ENCODE measurements at regions not wholly inside any gene's neighbourhood (a gene's known extent, or its start where the extent isn't known, plus 50 kb on each side); places are given as distances from the start of the nearest gene placed in this dataset.

GRCh38 chr4:123838474-123838873, 441.9 kb downstream of the SPRY1 start:
- DNase-seq, result no peak
- Histone ChIP-seq H3K9me3 (no peaks in the 10 kb centered on the region), H3K27me3 (no peaks in the 10 kb centered on the region), H3K4me1 (peaks cover 0 to 4% (median 0%) of the 10 kb centered on the region in 4 donors), H3K27ac (no peak overlapping the region), H3K4me3 (no peak overlapping the region), H3K36me3 (no peaks in the 10 kb centered on the region)
- no peak for TF ChIP-seq POLR2A (IDR thresholded peaks at IDR 0.05)
- TF ChIP-seq CTCF (IDR thresholded peaks at IDR 0.05), result no peak
- WGBS, 2 donors, result 13 to 42% methylated on average over 1 of the region's 1 CpG
- ATAC-seq (ENCODE audit: low FRiP score in 2 of 2), result no peak

GRCh38 chr4:123840197-123840596, 443.6 kb downstream of the SPRY1 start:
- peaks cover 0 to 5% (median 0%) of the 10 kb centered on the region in 4 donors for H3K9me3 ChIP-seq
- TF ChIP-seq CTCF (IDR thresholded peaks at IDR 0.05) (no peak), POLR2A (IDR thresholded peaks at IDR 0.05) (no peak), EP300 (IDR thresholded peaks at IDR 0.05) (no peak), POLR2AphosphoS5 (IDR thresholded peaks at IDR 0.05) (no peak)
- H3K4me1 ChIP-seq, result peaks cover 0 to 4% (median 0%) of the 10 kb centered on the region in 4 donors
- H3K4me3 ChIP-seq, result no peak overlapping the region
- H3K27me3 ChIP-seq, result no peaks in the 10 kb centered on the region
- ATAC-seq (ENCODE audit: low FRiP score in 2 of 2), result no peak
- H3K36me3 ChIP-seq, result no peaks in the 10 kb centered on the region
- no peak overlapping the region for H3K27ac ChIP-seq
- DNase-seq, result no peak

GRCh38 chr4:123841447-123842121, 445.0 kb downstream of the SPRY1 start:
- Histone ChIP-seq H3K27ac (no peak overlapping the region), H3K4me1 (peaks cover 0 to under 1% (median 0%) of the 10 kb centered on the region in 4 donors), H3K9me3 (peaks cover 0 to 5% (median 0%) of the 10 kb centered on the region in 4 donors), H3K4me3 (no peak overlapping the region), H3K36me3 (no peaks in the 10 kb centered on the region), H3K27me3 (no peaks in the 10 kb centered on the region)
- TF ChIP-seq EP300 (IDR thresholded peaks at IDR 0.05), result no peak
- no peak for TF ChIP-seq POLR2AphosphoS5 (IDR thresholded peaks at IDR 0.05)
- TF ChIP-seq CTCF (IDR thresholded peaks at IDR 0.05), result no peak
- no peak for TF ChIP-seq POLR2A (IDR thresholded peaks at IDR 0.05)
- DNase-seq (no peak), ATAC-seq (ENCODE audit: low FRiP score in 2 of 2) (no peak)
- WGBS, 2 donors, result 75 to 78% methylated on average over 6 of the region's 6 CpGs

- H3K27ac ChIP-seq, result no peak overlapping the region
- H3K27me3 ChIP-seq, result no peaks in the 10 kb centered on the region
- H3K36me3 ChIP-seq, result no peaks in the 10 kb centered on the region
- H3K4me3 ChIP-seq, result no peak overlapping the region
- ATAC-seq (ENCODE audit: low FRiP score in 2 of 2) (no peak), DNase-seq (no peak)
- TF ChIP-seq CTCF (IDR thresholded peaks at IDR 0.05), result no peak
- TF ChIP-seq POLR2AphosphoS5 (IDR thresholded peaks at IDR 0.05), result no peak
- no peak for TF ChIP-seq POLR2A (IDR thresholded peaks at IDR 0.05)
- no peak for TF ChIP-seq EP300 (IDR thresholded peaks at IDR 0.05)
- H3K9me3 ChIP-seq, result peaks cover 0 to 5% (median 0%) of the 10 kb centered on the region in 4 donors
- 83 to 86% methylated on average over 1 of the region's 1 CpG for WGBS, 2 donors
- no peaks in the 10 kb centered on the region for H3K4me1 ChIP-seq
Observed at GRCh38 chr4:123843137-123843536, 446.5 kb downstream of the SPRY1 start.

- Histone ChIP-seq H3K4me3 (no peak overlapping the region), H3K27me3 (no peaks in the 10 kb centered on the region), H3K36me3 (no peaks in the 10 kb centered on the region), H3K4me1 (peaks cover 0 to 2% (median 0%) of the 10 kb centered on the region in 4 donors), H3K9me3 (peaks cover 0 to 5% (median 0%) of the 10 kb centered on the region in 4 donors), H3K27ac (no peak overlapping the region)
- ATAC-seq (ENCODE audit: low FRiP score in 2 of 2), result no peak
- TF ChIP-seq POLR2A (IDR thresholded peaks at IDR 0.05), result no peak
- no peak for TF ChIP-seq POLR2AphosphoS5 (IDR thresholded peaks at IDR 0.05)
- no peak for TF ChIP-seq EP300 (IDR thresholded peaks at IDR 0.05)
- no peak for TF ChIP-seq CTCF (IDR thresholded peaks at IDR 0.05)
- no peak for DNase-seq
- 95 to 100% methylated on average over 4 of the region's 4 CpGs for WGBS, 2 donors
Observed at GRCh38 chr4:123844374-123844773, 447.8 kb downstream of the SPRY1 start.

Measured in upper lobe of left lung (tissue), 6 donors.